Stimulated activated CD4-positive, alpha-beta T cell treated with anti-CD3 and anti-CD28 coated beads, Interleukin-2, amount 100 ng/mL, for 4 hours (primary cell): ENCODE measurements at regions not wholly inside any gene's neighbourhood (a gene's known extent, or its start where the extent isn't known, plus 50 kb on each side); places are given as distances from the start of the nearest gene placed in this dataset.
"Not testable (repeated sequence)": the region's sequence is repeated elsewhere in the genome, so short reads cannot be mapped to it uniquely, and the experiment has no call there.

ENCODE experiments used
- DNase-seq: peaks from one replicate; pipeline ENCODE4 v3.0.0-alpha.2; 2020; ENCODE audit warnings: low read depth

DNA sequence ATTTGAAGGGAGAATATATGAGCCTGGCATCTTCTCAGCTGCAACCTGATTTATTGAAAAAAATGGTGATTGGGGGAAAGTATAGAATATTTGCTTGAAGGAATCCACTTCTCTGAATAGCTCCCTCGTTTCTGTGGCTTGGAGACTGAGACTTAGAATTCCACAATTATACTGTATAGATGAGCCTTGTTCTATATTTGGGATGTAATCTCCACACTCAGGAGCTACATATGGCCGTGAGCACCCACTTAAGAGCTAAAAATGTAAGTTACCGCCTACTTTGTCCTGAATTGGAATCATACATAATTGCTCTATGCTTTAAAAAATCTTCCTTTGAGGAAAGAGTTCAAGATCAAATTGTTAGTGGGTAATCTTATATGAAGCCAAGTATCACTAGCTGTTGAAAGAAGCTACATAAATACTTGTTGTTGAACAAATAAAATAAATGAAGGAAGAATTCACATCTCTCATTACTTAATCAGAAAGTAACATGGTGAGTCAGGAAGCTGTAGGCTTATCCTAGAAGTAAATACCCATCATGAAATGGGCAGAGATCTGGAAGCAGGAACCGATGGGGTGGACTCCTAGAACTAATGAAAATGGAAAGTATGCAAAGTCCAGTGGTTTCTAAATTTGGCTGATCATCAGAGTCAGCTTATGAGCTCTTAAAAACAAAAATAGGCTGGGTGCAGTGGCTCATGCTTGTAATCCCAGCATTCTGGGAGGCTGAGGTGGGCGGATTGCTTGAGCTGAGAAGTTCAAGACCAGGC lies 254.3 kb downstream of the SOX4 start:
- DNase-seq: no peak

DNA sequence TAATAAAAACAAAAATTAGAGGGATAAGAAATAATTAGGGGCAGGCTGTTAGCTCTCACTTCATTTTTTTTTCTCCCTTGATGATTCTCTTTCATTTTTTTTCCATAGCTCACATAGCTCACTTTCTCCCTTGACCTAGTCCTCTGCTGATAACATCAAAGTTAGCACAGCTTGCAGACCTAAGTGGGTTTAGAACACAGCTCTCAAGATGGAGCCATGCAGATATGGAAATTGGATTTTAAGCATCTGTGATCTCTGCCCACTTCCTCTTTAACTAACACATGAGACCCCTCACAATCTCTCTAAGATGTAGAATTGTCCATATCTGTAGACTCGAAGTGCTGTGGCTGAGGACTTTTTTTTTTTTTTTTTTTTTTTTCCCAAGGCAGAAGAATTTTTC lies 257.1 kb downstream of the SOX4 start:
- DNase-seq: no peak

DNA sequence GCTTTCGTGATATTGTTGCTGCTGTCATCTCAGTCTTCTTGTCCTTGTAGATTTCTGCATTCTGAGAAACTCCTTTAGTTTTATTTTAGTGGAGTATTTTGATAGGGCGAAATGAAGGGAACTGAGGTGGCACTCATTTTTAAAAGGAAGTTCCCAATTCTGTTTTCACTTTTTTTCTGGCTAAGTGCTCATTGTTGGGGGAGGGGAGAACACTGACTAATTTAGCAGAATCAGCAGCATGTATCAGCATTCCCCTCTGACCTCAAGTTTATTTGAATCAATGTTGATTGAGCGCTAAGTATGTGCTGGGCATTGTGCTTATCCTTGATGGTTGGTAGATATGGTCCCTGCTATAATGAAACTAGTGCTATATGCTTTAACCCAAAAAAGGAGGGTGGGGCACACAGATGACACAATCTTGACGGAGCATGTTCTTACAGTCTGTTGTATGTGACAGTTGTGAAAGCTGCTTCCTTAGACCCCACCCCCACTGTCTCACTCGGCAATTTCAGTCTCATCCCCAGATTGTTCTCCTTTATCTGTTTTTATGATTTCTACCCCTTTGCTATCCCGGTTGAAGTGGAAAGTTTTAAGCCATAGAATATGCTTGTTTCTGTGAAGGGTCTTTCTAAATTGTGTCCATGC lies 262.4 kb downstream of the SOX4 start:
- DNase-seq: no peak

DNA sequence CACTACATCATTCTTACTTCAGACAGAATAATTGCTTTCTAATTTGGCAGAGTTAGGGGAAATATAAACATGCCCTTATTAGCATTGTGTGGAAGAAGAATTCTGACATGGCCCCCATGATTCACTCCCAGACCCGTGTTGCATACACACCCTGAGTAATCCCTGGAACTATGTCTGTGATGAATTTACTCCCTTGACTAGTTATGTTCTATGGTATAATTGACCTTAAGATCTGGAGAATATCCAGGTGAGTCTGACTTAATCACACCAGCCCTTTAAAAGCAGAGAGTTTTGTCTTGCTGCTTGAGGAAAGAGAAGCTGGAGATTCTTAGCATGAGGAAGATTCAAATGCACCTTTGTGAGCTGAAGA lies 262.9 kb downstream of the SOX4 start:
- DNase-seq: no peak

DNA sequence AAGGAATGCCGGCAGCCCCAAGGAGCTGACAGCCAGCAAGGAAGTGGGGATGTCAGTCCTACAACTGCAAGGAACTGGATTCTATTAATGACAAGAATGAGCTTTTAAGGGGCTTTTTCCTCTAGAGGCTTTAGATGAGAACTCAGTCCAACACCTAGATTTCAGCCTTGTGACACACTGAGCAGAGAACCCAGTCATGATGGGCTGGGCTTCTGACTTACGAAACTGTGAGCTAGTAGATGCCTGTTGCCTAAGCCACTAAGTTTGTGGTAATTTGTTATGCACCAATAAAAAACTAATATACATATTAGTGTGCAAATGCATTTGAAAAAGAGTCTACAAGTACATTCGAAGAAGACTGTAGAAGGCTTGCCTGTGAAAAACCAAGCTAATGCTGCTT lies 263.3 kb downstream of the SOX4 start:
- no peak for DNase-seq

DNA sequence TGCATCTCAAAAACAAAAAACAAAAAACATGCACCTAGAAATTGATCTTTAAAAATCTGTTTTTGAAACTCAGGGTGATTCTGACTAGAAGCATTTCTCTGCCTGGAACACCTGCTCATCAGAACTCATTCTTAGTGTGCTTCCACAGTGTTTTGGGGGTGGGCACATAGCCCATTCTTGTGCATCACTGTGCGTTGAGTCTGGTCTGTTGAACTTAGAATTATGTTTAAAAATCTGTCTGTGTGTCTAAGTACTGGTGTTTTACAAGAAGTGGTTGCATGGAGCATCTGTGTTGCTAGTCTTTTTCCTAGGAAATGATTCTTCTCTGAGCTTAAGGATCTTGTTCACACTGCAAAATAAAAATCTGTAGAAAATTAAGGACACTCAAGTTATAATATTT lies 264.5 kb downstream of the SOX4 start:
- DNase-seq: no peak

DNA sequence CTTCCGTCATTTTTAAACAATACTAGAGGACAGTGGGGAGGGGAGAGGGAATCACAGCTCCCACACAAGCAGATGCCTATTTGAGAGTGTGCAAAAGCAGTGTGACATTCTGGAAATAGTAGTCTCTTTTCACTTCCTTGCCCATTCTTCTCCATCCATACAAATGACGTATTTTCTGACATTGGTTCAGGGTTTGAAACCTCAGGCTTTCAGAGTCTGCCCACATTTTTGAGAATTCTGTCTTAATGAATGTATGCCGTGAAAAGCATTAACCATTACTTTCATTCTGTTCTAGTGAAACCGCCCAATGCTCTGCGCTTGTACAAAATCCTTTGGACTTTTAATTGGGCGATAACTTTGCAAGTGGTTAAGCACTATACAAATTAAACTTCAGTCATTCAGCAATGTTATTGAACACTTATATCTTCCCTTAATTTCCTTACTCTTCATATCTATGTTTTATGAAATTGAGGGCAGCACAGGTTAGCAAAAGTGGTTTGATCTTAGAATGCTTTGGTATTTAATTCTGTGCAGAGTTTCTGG lies 265.7 kb downstream of the SOX4 start:
- DNase-seq: no peak

DNA sequence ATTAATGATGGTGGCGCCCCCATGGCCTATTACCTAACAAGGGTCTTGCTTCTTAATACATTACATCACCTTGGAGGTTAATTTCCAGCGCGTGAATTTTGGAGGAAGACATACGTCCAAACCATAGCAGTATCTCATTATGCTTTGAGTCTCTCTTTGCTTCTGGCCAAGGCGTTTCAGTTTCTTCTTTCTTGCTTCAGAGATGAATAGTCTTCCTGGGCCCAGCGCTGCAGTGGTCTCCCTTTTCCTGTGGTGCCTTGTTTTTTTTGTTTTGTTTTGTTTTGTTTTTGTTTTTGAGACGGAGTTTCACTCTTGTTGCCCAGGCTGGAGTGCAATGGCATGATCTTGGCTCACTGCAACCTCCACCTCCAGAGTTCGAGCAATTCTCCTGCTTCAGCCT lies 268.4 kb downstream of the SOX4 start:
- DNase-seq: no peak

DNA sequence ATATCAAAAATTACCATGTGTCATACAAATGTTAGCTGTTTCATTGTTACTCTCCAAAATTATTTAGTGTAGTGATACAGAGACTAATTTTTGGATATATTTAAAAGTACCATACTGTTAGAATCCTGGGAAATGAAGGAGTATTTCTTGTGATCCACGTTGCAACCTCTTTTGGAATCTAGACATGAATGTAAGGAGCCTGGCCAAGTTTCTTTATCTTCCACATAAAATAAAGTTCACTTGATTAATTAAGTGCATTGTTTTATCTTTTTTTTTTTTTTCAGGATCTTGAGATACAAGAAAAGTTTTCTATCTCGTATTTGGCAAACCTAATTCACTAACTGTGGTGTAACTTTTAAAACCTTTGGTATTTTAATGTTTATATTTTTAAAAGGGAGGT lies 270.7 kb downstream of the SOX4 start:
- DNase-seq: no peak

DNA sequence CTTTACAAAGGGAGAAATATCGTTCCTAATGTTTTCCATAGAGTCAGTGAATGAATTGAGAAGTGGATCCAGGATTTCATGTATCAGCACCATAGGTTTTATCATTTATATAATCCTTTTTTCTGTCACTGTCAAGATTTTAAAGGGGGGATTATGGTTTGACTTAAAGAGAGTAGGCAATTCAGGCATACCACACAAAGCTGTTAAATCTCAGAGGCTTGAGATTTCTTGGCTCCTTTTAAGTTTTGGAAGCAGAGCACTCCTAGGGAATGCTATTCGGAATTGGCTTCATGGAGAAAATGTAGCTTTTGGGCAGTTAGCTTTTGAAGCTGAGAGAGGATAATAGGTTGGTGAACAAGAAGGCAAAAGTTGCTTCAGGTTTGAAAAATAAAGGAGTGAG lies 274.7 kb downstream of the SOX4 start:
- no peak for DNase-seq

DNA sequence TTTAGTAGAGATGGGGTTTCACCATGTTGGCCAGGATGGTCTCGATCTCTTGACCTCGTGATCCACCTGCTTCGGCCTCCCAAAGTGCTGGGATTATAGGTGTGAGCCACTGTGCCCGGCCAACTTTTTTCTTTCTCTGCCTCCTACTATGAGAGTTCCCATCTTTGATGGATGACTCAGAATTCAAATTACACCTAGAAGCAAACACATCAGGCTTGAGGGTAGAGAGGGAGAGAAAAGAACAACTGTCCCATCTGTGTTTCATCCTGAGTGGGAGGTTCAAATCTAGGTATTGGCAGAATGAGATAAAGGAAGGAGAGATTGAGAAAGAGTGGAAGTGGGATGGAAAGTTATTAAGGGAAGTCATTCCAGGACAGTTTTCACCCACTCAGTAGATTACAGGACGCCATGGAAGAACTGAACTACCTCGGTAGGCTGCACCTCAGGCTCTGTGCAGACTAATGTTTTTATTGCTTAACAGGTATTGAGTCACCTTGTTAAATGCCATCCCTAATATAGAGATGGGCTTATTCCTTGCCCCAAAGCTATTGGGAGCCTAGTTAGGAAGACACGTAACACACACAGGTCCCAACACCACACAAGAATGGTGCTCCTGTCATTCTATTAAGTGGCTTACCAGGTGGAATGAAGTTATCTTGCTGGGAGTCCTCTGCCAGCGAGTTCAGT lies 275.7 kb downstream of the SOX4 start:
- no peak for DNase-seq

DNA sequence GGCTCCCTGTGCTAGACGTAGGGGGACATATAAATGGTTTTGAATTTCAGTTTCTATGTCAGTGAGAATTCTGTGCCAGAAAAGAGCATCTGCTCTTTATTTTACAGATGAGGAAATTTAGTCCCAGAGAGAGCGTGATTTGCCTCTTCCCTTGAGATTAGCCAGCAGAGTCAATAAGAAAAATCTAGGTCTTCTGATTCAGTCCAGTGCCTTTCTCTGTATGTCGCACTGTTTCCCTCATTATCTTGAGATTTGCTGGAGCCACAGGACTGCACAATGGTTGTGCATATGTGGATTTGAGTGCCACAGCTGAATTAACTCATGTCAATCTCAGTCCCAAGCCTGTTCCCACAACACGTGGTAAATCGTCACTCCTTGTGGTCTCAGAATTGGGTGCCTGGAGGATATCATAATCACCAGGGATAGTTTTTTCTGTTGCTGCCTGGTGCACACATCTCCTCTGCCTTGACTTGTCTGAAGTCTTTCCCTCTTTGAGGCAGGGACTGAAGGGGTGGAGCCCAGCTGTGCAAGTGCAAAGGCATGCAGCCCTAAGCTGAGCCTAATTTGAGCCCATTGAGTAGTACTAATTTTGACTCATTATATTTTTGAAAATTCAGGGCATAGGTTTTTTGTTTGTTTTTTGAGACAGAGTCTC lies 276.7 kb downstream of the SOX4 start:
- no peak for DNase-seq

DNA sequence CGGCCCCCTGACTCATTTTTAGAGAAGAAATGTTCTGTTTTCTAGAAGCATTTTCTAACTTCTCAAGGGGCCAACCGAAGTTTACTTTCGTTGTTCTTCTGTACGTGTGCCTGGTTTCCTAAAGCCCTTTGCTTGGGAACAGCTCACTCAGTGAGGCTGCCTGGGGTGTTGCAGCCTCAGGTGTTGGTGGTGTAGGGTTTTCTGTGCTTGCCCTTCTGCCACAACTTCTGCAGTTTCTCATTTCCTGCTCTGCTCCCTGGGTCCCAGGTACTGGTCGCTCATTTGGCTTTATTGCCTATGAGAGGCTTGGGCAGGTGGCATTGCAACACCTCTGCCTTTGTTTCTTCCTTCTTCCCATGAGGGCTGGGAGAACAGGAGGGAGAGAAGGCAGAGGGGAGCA lies 278.3 kb downstream of the SOX4 start:
- no peak for DNase-seq

DNA sequence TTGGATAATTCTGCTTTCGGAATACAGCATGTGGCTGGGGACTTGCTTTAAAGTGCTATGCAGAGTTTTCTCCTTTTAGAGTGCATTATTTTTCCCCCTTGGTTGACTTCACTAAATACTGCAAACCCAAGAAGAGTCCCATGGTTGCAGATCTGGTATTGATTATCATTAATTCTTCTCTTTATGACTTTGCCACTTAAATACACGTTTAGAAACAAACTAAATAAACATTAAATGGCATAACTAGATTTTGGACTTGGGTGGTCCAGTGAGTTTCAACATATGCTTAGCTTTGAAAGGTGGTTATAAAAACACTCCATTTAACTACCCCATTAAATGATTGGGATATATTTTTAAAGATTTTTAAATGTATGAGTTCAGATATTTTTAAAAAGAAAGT lies 279.2 kb downstream of the SOX4 start:
- no peak for DNase-seq

DNA sequence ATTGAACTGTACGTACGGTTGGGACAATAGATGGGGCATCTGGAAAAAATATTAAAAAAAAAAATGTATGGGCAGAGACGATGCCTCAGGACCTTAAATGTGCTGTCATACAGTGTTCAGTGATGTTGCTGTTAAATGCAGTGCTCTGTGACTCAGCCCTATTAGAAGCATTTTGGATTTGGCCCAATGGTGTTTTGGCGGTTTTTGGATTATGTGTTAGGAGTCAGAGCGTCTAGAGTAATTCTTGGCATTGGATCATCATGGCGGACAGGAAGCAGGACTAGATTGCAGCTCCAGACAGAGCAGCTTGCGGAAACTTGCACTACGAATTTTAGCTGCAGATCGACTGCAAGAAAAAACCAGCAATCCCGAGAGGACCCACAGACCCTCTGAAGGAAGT lies 280.0 kb downstream of the SOX4 start:
- DNase-seq: no peak

DNA sequence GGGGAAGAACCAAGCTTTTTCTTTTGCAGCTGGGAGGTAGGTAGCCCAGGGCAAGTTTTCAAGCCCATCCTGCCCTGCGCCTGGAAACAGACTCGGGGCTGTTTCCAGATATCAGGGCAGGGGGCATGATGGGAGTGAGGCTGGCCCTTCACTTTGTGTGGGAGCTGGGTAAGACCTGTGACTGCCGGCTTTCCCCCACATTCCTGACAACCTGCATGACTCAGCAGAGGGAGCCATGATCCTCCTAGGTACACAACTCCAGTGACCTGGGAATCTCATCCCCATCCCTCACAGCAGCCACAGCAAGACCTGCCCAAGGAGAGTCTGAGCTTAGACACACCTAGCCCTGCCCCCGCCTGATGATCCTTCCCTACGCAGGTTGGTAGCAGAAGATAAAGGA lies 280.8 kb downstream of the SOX4 start:
- no peak for DNase-seq

DNA sequence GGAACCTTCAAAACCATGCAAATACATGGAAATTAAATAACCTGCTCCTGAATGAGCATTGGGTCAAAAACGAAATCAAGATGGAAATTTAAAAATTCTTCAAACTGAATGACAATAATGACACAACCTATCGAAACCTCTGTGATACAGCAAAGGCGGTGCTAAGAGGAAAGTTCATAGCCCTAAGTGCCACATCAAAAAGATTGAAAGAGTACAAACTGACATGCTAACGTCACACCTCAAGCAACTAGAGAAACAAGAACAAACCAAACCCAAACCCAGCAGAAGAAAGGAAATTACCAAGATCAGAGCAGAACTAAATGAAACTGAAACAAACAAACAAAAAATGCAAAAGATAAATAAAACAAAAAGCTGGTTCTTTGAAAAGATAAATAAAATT lies 283.5 kb downstream of the SOX4 start:
- DNase-seq: not testable (repeated sequence)

DNA sequence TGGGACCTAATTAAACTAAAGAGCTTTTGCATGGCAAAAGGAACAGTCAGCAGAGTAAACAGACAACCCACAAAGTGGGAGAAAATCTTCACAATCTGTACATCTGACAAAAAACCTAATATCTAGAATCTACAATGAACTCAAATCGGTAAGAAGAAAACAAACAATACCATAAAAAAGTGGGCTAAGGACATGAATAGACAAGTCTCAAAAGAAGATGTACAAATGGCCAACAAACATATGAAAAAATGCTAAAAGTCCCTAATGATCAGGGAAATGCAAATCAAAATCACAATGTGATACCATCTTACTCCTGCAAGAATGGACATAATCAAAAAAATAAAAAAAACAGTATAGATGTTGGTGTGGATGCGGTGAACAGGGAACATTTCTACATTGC lies 286.7 kb downstream of the SOX4 start:
- DNase-seq: not testable (repeated sequence)

DNA sequence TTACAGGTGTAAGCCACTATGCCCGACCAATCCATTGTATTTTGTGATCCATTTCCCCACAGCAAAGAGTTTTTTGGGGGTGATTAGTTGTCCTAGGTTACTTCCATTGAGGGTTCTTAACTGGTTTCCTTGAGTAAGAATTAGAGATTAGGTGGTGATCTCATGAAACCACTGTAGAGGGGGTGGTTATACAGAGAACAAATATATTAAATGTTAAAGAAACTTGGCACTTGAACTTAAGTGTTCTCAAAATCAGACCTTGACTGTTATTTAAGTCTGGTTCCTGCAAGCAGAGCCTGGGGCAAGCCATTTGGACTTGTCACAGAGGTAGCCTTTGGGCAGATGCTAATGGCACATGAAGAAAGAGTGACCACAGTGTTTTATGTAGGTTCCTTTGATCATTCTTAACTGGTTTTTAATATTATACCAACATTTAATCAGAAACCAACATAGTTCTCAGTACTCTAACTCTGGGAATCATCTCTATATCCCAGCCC lies 288.5 kb downstream of the SOX4 start:
- DNase-seq: no peak

DNA sequence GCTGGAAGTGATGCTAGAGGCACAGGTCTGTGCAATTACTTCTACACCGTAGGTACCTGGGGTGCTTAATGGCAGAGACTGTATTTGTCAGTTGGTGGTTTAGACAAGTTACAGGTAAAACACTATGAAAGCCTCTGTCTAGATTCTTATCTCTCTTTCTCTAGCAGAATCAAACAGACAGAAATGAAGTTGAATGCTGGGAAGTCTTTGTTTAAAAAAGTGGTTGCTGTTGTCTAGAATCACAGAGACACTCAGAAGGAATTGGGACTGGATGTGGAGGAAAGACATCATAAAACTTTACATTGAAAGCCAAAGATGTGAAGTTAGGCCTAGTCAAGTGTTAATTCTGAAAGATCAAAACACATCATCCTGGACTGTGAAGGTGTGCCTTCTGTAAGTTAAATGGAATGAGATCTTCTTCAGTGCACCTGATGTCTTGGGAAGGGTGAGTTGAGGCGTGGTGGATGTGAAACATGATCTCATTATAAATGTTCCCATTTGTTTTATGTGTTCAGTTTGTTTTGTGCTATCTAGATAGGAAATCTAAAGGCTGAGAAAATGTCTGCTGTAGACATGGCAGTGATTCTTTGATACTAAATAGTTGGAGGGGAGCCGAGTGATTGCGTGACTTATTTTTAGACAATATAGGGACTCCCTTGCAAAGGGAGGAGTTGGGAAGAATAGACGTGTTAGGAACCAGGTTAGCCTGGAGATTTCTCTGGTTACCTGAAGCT lies 290.2 kb downstream of the SOX4 start:
- no peak for DNase-seq

DNA sequence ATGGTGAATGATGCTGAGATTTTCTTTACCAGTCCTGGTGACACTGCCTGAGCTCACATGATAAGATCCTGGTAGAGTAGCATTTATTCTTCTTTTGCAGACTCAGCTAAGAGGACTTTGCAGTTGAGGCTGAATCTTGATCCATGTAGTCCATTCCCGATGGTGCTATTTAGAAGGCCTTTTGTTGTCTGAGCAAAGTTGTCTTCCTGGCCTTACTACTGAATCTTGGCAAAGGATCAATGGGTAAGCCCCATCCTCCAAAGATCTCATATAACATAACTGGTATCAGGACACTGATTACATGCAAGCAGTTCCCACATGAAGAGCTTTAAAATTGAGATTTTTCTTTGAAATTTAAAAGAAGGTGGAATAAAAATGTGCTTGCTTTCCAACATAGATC lies 291.6 kb downstream of the SOX4 start:
- no peak for DNase-seq
